T-helper 2 cell (primary cell): ENCODE measurements at regions not wholly inside any gene's neighbourhood (a gene's known extent, or its start where the extent isn't known, plus 50 kb on each side); places are given as distances from the start of the nearest gene placed in this dataset.
"Not testable (repeated sequence)": the region's sequence is repeated elsewhere in the genome, so short reads cannot be mapped to it uniquely, and the experiment has no call there.

Source experiments
- DNase-seq, 5 experiments: peaks; one replicate each; pipeline versions ENCODE4 v3.0.0 to v3.0.0-alpha.2; 2012 to 2022

GRCh38 chr12:33514893-33515292 is 75.3 kb upstream of the SYT10 start:
- DNase-seq: no peak

GRCh38 chr12:33519566-33519965 is 79.9 kb upstream of the SYT10 start:
- no peak for DNase-seq

GRCh38 chr12:33520505-33521302 is 81.1 kb upstream of the SYT10 start:
- not testable (repeated sequence) for DNase-seq

- DNase-seq: no peak
These were observed 89.4 kb upstream of the SYT10 start for GRCh38 chr12:33529031-33529430.

GRCh38 chr12:33529810-33530209 is 90.2 kb upstream of the SYT10 start:
- no peak for DNase-seq

GRCh38 chr12:33531261-33531660 is 91.6 kb upstream of the SYT10 start:
- no peak for DNase-seq

- no peak for DNase-seq
These were observed 93.9 kb upstream of the SYT10 start for GRCh38 chr12:33533527-33533926.

- no peak for DNase-seq
These were observed 96.8 kb upstream of the SYT10 start for GRCh38 chr12:33536431-33536830.

- DNase-seq: no peak
These were observed 106.4 kb upstream of the SYT10 start for GRCh38 chr12:33546004-33546403.

- DNase-seq: no peak
These were observed 107.5 kb upstream of the SYT10 start for GRCh38 chr12:33547084-33547483.

GRCh38 chr12:33550214-33550613 is 110.6 kb upstream of the SYT10 start:
- not testable (repeated sequence) for DNase-seq

- no peak for DNase-seq
These were observed 111.4 kb upstream of the SYT10 start for GRCh38 chr12:33551006-33551405.

GRCh38 chr12:33555128-33555527 is 115.5 kb upstream of the SYT10 start:
- no peak for DNase-seq

- DNase-seq: no peak
These were observed 121.1 kb upstream of the SYT10 start for GRCh38 chr12:33560653-33561208.

- DNase-seq: no peak
These were observed 122.8 kb upstream of the SYT10 start for GRCh38 chr12:33562401-33562800.

- DNase-seq: no peak
These were observed 126.8 kb upstream of the SYT10 start for GRCh38 chr12:33566403-33566802.

GRCh38 chr12:33575346-33575745 is 135.7 kb upstream of the SYT10 start:
- no peak for DNase-seq

- no peak for DNase-seq
These were observed 142.0 kb upstream of the SYT10 start for GRCh38 chr12:33581613-33582122.

- no peak for DNase-seq
These were observed 147.0 kb upstream of the SYT10 start for GRCh38 chr12:33586576-33586975.

GRCh38 chr12:33587354-33587753 is 147.7 kb upstream of the SYT10 start:
- DNase-seq: no peak

GRCh38 chr12:33587784-33588712 is 148.4 kb upstream of the SYT10 start:
- DNase-seq: no peak

GRCh38 chr12:33588725-33589405 is 149.2 kb upstream of the SYT10 start:
- DNase-seq: no peak
